Neural cell (in vitro differentiated cells): ENCODE measurements at regions not wholly inside any gene's neighbourhood (a gene's known extent, or its start where the extent isn't known, plus 50 kb on each side); places are given as distances from the start of the nearest gene placed in this dataset.

Experiments
- H2AFZ ChIP-seq: fragments of 200-600, 300-800 bp; sonication (generic), shearing (Covaris generic); 2 replicates; pipeline ENCODE4 v1.6.0; 2014; ENCODE audit warnings: low read depth, mild to moderate bottlenecking, antibody characterized with exemption, low read length, moderate library complexity
- H3F3A ChIP-seq: fragments of 200-600 bp; shearing (Covaris generic); 2 replicates; pipeline ENCODE4 v1.6.1; 2016; ENCODE audit warnings: mild to moderate bottlenecking, moderate library complexity, mixed read lengths, antibody characterized with exemption, low read length; ENCODE audit not compliant: insufficient read depth, poor library complexity, severe bottlenecking
- H3K27ac ChIP-seq: fragments of 200-600, 300-800 bp; sonication (generic), shearing (Covaris generic); 2 replicates; pipeline ENCODE4 v1.5.1; 2014; ENCODE audit warnings: mild to moderate bottlenecking, low read length, moderate library complexity
- H3K27me3 ChIP-seq: fragments of 300-800, 200-600 bp; sonication (generic), shearing (Covaris generic); 2 replicates; pipeline ENCODE4 v1.6.0; 2014; ENCODE audit warnings: mild to moderate bottlenecking, low read depth, low read length, moderate library complexity; ENCODE audit not compliant: insufficient read depth
- H3K36me3 ChIP-seq: fragments of 300-800, 200-600 bp; sonication (generic), shearing (Covaris generic); 2 replicates; pipeline ENCODE4 v1.5.1; 2014; ENCODE audit warnings: mild to moderate bottlenecking, antibody characterized with exemption, low read length, moderate library complexity; ENCODE audit not compliant: insufficient read depth
- H3K4me2 ChIP-seq: fragments of 300-800, 200-600 bp; sonication (generic), shearing (Covaris generic); 2 replicates; pipeline ENCODE4 v1.6.0; 2014; ENCODE audit warnings: mild to moderate bottlenecking, low read length
- H3K4me3 ChIP-seq: fragments of 300-800, 200-600 bp; sonication (generic), shearing (Covaris generic); 2 replicates; pipeline ENCODE4 v1.5.1; 2014; ENCODE audit warnings: mild to moderate bottlenecking, low read length, moderate library complexity
- H3K79me2 ChIP-seq: fragments of 200-600 bp; shearing (Covaris generic); replicated peaks from 2 replicates; pipeline ENCODE4 v1.6.0; 2014; ENCODE audit warnings: mild to moderate bottlenecking, low read length, moderate library complexity; ENCODE audit not compliant: insufficient read depth
- H3K9ac ChIP-seq: fragments of 300-800, 200-600 bp; sonication (generic), shearing (Covaris generic); 2 replicates; pipeline ENCODE4 v1.6.1; 2016; ENCODE audit warnings: mild to moderate bottlenecking, low read length, mixed read lengths
- H3K9me2 ChIP-seq: fragments of 200-600 bp; shearing (Covaris generic); 2 replicates; pipeline ENCODE4 v1.6.1; 2016; ENCODE audit warnings: mild to moderate bottlenecking, low read length, mixed read lengths; ENCODE audit not compliant: insufficient read depth
- H3K9me3 ChIP-seq: fragments of 200-600, 300-800 bp; sonication (generic), shearing (Covaris generic); 2 replicates; pipeline ENCODE4 v1.6.1; 2016; ENCODE audit warnings: mild to moderate bottlenecking, mixed run types, low read length, moderate library complexity, mixed read lengths
- H4K20me1 ChIP-seq: fragments of 200-600 bp; shearing (Covaris generic); 2 replicates; pipeline ENCODE4 v1.6.1; 2016; ENCODE audit warnings: mild to moderate bottlenecking, mixed run types; ENCODE audit not compliant: insufficient read depth
- CTCF ChIP-seq: fragments of 450-650 bp; IDR thresholded peaks from 2 replicates; pipeline ENCODE4 v1.5.1; 2014; ENCODE audit warnings: antibody characterized with exemption, mild to moderate bottlenecking, moderate library complexity; ENCODE audit not compliant: poor library complexity, severe bottlenecking
- EP300 ChIP-seq: fragments of 450-650 bp; conservative IDR thresholded peaks from 2 replicates; pipeline ENCODE4 v1.6.1; 2014; ENCODE audit warnings: antibody characterized with exemption, mild to moderate bottlenecking, moderate library complexity; ENCODE audit not compliant: poor library complexity, severe bottlenecking
- EZH2 ChIP-seq: fragments of 200-600, 300-800 bp; shearing (Covaris generic), sonication (generic); IDR thresholded peaks from 2 replicates; pipeline ENCODE4 v1.6.1; 2014; ENCODE audit warnings: antibody characterized with exemption, low read length, borderline replicate concordance, mild to moderate bottlenecking; ENCODE audit not compliant: insufficient read depth, poor library complexity, severe bottlenecking
- MXI1 ChIP-seq: fragments of 450-650 bp; conservative IDR thresholded peaks from 2 replicates; pipeline ENCODE4 v1.6.1; 2014; ENCODE audit warnings: antibody characterized with exemption, mild to moderate bottlenecking; ENCODE audit not compliant: poor library complexity, severe bottlenecking
- POLR2AphosphoS5 ChIP-seq: IDR thresholded peaks from 2 replicates; pipeline ENCODE4 v1.6.1; 2012
- RAD21 ChIP-seq: fragments of 450-650 bp; conservative IDR thresholded peaks from 2 replicates; pipeline ENCODE4 v1.6.1; 2014; ENCODE audit warnings: antibody characterized with exemption, mild to moderate bottlenecking, moderate library complexity
- REST ChIP-seq: IDR thresholded peaks from 2 replicates; pipeline ENCODE4 v1.6.1; 2012; ENCODE audit warnings: borderline replicate concordance
- SMC3 ChIP-seq: fragments of 450-650 bp; conservative IDR thresholded peaks from 2 replicates; pipeline ENCODE4 v1.6.1; 2014; ENCODE audit warnings: antibody characterized with exemption, mild to moderate bottlenecking, moderate library complexity; ENCODE audit not compliant: poor library complexity
- TAF1 ChIP-seq: IDR thresholded peaks from 2 replicates; pipeline ENCODE4 v1.6.1; 2012; ENCODE audit warnings: low read depth

GRCh38 chr6:151164383-151164782 is 75.4 kb upstream of the AKAP12 start:
- H3K9me3 ChIP-seq, result no peaks in the 10 kb centered on the region
- H2AFZ ChIP-seq, result no peak overlapping the region
- no peaks in the 10 kb centered on the region for H3F3A ChIP-seq
- TF ChIP-seq RAD21 (no peak), REST (no peak), TAF1 (no peak), MXI1 (no peak)
- no peaks in the 10 kb centered on the region for H3K79me2 ChIP-seq
- H3K4me2 ChIP-seq, result no peak overlapping the region
- no peak overlapping the region for H3K9ac ChIP-seq
- no peaks in the 10 kb centered on the region for H3K27me3 ChIP-seq
- no peak overlapping the region for H3K4me3 ChIP-seq
- no peak overlapping the region for H3K27ac ChIP-seq
- H3K9me2 ChIP-seq, result no peaks in the 10 kb centered on the region
- no peaks in the 10 kb centered on the region for H4K20me1 ChIP-seq
- H3K36me3 ChIP-seq, result no peaks in the 10 kb centered on the region

GRCh38 chr6:151166180-151166579 is 73.6 kb upstream of the AKAP12 start:
- Histone ChIP-seq H3K9me2 (no peaks in the 10 kb centered on the region), H3K9me3 (no peaks in the 10 kb centered on the region), H3K4me2 (no peak overlapping the region), H2AFZ (no peak overlapping the region), H3K4me3 (no peak overlapping the region), H3K27ac (no peak overlapping the region), H3F3A (no peaks in the 10 kb centered on the region), H3K9ac (no peak overlapping the region), H4K20me1 (no peaks in the 10 kb centered on the region), H3K36me3 (no peaks in the 10 kb centered on the region), H3K79me2 (no peaks in the 10 kb centered on the region), H3K27me3 (no peaks in the 10 kb centered on the region)
- TF ChIP-seq EP300 (no peak), MXI1 (no peak), TAF1 (no peak), EZH2 (no peak), SMC3 (no peak), CTCF (no peak), REST (no peak), POLR2AphosphoS5 (no peak), RAD21 (no peak)
